ENCODE measurements at regions not wholly inside any gene's neighbourhood (a gene's known extent, or its start where the extent isn't known, plus 50 kb on each side); places are given as distances from the start of the nearest gene placed in this dataset.

DNA sequence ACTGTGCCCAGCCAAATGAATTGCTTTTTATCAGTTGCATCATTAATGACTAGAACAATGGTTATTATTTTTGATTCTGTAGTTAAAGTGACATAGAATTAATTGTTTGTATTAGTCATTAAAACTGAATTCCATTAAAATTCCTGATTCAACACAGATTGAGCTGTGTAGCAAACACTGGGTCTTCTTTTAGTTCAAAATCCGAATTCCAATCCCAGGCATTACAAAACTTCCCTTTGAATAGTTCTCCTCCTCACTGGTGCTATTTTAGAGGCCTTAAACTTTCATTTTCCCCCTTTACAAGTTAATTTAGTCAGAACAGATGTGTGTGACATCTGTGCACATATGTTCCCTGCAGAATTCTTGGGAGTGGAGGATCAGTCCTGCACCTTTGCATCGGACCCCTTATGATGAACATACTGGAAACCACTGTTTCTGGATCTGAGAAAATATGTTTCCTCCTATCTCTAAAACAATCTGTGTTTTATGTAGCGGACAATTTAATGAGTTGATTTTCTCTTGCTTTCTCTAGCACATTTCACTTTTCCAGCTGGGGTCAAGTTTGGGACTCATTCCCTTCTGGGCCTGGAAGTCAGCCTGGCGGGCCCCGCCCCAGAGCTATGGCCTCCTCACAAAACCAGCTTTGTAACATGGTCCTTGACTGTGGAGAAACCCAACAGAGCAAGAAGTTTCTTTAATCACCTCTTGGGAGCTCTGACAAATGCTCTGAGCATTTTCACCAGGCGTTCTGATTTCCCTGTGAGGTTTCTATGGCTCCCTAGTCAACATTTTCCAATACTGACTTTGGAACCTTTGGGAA lies 87.9 kb upstream of the MAMDC2 start:
- DNase-seq = no peak

GRCh38 chr9:69961843-69962242 lies 81.8 kb upstream of the MAMDC2 start:
- no peak for DNase-seq

GRCh38 chr9:69963803-69964202 lies 79.8 kb upstream of the MAMDC2 start:
- no peak for DNase-seq

GRCh38 chr9:69964446-69964845 lies 79.2 kb upstream of the MAMDC2 start:
- DNase-seq = no peak

DNA sequence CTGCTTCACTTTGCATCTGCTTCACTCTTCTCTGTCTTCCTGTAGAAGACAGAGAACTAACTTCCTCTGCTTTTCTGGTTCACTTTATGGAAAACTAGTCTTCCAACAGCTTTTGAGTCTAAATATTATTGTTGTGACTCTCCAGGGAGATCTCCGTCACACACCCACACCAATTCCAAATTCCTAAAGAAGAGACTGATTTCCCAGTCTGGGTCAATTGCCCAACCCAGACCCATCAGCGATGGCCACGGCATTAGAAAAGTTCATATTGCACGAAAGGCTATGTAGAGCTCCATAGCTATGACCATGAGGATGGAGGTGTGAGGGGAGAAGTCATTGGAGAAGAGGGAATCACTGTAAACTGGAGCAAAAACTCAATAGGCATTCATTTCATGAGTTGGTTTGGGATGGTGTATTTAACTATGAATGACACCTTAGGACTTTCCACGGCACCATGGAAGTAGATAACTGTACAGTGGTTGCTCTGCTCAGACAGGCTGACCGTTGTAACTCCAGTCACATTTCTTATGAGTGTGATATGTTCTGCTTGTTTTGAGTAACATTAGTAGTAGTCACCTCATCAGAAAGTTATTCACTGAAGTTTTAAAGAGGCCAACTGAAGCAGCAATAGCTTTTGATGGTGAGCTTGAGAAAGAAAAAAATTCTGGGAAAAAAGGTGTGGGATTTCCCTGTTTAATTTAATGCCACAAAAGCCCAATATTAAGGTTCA lies 78.1 kb upstream of the MAMDC2 start:
- DNase-seq = no peak

GRCh38 chr9:69967344-69967743 lies 76.3 kb upstream of the MAMDC2 start:
- no peak for DNase-seq

DNA sequence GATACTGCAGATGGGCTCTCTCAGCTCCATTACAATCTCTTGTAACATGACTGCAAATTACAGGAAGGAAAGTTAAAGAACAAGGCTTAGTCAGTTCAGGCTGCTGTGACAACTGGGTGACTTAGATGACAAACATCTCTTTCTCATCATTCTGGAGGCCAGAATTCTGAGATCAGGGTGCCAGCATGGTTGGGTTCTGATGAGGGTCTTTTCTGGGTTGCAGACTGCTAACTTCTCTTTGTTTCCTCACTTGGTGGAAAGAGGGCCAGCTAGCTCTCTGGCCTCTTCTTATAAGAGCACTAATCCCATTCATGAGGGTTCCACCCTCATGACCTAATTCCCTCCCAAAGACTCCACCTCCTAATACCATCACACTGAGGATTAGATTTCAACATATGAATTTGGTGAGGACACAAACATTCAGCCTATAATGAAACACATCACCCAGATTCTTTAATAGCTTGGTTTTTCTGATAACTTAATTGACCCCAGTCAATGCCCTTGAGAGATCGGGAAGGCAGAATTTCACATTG lies 73.6 kb upstream of the MAMDC2 start:
- no peak for DNase-seq

GRCh38 chr9:69971643-69972449 lies 71.8 kb upstream of the MAMDC2 start:
- DNase-seq = peak; percentile 71 to 84 (median 78)

DNA sequence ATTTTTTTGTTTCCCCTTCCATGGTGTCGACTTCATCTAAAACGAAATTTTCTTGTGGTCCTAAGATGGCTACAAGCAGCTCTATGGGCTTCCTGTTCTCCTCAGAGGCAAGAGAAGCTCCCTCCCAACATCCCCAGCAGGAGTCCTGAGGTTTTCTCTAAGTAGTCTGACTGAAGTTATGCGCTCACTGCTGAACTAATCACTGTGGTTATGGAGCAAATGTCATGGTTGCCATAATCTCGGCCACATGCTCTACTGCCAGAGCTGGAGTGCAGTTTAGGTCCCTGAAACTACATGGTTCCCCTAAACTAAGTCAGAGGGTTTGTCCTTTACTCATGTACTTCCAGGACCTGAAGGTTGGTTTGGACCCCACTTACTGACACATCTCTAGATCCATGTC lies 68.0 kb upstream of the MAMDC2 start:
- peak in 1 of 4 experiments; percentile 3 for DNase-seq

DNA sequence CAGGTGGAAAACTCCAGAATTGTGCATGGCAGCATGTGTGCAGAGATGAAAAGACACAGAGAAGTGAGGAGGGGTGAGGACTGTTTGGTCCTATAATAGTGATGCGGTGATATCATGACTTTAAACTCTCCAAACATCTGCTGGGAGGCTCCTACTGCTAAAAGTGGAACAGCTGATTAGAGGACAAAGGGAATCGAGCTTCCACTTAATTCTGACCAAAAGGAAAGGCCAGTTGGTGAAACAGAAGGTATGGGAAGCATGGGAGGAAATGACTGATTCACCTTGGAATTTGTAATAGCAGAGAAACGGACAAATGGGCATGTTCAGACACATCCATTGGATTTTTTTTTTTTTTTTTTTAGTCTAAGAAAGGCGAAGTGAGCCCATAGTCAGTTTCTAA lies 67.5 kb upstream of the MAMDC2 start:
- no peak for DNase-seq

GRCh38 chr9:69980041-69980440 lies 63.6 kb upstream of the MAMDC2 start:
- DNase-seq = no peak

DNA sequence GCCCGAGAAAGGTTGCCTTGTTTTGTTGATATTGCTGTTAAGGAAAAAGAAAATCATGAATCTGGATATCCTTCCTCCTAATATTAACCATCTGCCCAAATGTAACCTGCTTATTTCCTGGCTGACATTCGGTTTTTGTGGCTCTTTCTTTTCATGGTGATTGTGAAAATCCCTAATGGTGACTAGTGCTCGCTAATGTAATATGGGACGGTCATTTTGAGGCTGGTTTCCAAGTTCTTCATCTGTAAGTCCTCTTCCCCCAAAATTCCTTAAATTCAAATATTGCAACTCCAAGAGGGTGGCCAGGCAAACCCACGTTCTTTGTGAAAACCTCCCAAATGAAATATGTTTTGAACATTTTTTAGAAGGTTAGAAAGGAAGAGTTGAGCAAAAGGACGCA lies 63.1 kb upstream of the MAMDC2 start:
- no peak for DNase-seq

DNA sequence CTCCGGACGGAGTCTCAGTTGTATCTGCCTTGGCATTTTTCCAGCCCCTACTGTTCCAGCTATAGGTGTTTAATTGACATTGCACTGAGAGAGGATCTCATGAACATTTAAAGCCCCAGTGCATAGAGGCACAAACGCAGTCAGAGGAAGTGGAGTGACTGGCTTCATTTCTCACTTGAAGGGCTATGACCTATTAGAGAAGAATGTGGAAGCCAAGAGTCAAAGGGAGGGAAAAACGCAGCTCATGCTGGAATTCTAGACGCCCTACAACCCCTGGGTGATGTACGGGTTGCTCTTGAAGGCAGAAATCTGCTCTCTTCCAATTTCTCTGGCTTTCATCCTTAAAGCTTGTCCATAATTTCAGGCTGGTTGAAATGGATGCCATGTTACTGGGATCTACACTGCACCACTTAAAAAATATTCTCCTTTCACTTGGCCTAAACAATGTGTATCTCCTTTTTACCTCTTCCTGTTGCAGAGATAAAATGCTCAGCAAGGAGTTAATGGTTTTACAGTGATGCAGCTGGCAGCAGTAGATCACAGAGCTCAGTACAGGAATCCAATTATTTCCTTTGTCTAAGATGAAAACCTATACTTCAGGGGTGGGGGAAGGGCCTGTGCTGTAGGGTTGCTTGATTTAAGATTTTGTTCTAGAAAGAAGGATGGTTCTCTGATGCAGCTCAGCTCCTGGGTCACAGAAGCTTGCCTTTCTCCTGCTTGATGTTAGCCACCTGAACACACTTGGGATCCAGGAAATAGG lies 61.8 kb upstream of the MAMDC2 start:
- no peak for DNase-seq

DNA sequence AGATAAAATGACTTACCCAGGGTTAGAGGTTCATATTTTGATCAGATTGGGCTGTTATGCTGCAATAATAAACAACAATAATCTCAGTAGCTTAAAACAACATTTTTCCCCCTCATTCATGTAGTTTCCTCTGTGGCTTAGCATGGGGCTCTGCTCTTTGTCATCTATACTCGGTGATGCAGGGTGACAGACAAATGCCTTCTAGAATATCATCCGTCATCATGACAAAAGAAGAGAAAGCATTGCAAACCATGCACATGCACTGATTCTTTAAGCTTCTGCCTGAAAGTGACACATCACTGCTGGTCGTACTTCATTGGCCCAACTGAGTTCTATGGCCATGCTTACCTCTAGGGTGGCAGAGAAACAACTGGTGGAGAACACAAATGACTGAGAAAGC lies 58.8 kb upstream of the MAMDC2 start:
- DNase-seq = no peak

DNA sequence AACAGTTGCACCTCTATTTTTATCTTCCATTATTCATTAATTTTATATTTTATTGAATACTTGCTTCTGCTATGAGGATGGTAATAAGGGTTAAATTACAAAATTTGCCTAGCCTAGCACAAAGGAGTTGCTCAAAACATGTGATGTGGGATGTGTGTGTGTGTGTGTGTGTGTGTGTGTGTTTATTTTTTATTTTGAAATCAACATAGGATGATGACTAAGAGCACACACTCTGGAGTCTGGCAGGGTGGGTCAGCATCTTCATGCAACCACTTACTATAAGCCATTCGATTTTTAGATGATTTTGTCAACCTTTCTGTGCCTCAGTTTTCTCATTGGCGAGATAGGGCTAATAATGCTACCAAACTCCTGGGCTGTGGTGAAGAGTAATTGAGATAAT lies 57.7 kb upstream of the MAMDC2 start:
- DNase-seq = no peak

DNA sequence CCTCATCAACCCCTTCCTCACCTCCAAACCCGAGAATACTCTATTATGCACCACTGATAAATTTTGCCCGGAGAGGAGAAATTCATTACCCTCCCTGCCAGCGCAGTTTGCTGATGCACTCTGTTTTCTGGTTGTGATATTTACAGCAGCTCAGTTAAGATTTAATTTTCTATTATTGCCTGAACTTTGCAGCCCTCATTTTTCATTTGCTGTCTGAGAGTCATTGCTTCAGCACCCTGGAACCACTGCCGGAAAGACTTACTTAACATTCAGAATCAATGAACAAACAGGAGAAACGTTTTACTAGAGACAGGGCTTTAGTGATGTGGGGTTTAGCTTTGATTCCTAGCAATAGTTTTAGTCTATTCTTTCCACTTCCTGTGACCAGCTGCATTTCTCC lies 56.7 kb upstream of the MAMDC2 start:
- no peak for DNase-seq

GRCh38 chr9:69987457-69987856 lies 56.2 kb upstream of the MAMDC2 start:
- DNase-seq = no peak

GRCh38 chr9:69993110-69993509 lies 50.5 kb upstream of the MAMDC2 start:
- DNase-seq = no peak
